ENCODE measurements at regions not wholly inside any gene's neighbourhood (a gene's known extent, or its start where the extent isn't known, plus 50 kb on each side); places are given as distances from the start of the nearest gene placed in this dataset.

GRCh38 chr5:135248801-135249231 is 150.2 kb downstream of the MACROH2A1 start:
- 98% methylated on average over 7 of the region's 8 CpGs; no CpG with 5 or more reads in 1 of the 2 donors for WGBS, 2 donors (ENCODE audit: low coverage in 1 of 2)
- ATAC-seq = no peak
- TF ChIP-seq CTCF (IDR thresholded peaks at IDR 0.05) = no peak
- no peak for TF ChIP-seq POLR2AphosphoS5 (IDR thresholded peaks at IDR 0.05)
- TF ChIP-seq EP300 (IDR thresholded peaks at IDR 0.05) = no peak
- no peak overlapping the region for H3K4me3 ChIP-seq
- no peaks in the 10 kb centered on the region for H3K27me3 ChIP-seq
- no peaks in the 10 kb centered on the region for H3K36me3 ChIP-seq
- no peaks in the 10 kb centered on the region for H3K9me3 ChIP-seq
- H3K27ac ChIP-seq = no peak overlapping the region
- H3K4me1 ChIP-seq = peaks cover 0 to 47% (median 1%) of the 10 kb centered on the region in 3 donors

GRCh38 chr5:135246923-135247795 is 151.9 kb downstream of the MACROH2A1 start:
- ATAC-seq = no peak
- H3K36me3 ChIP-seq = no peaks in the 10 kb centered on the region
- no peak overlapping the region for H3K27ac ChIP-seq

GRCh38 chr5:135246605-135246922 is 152.5 kb downstream of the MACROH2A1 start:
- TF ChIP-seq POLR2A (IDR thresholded peaks at IDR 0.05) (no peak), CTCF (IDR thresholded peaks at IDR 0.05) (no peak), POLR2AphosphoS5 (IDR thresholded peaks at IDR 0.05) (no peak), EP300 (IDR thresholded peaks at IDR 0.05) (no peak)
- ATAC-seq = no peak
- H3K9me3 ChIP-seq = no peaks in the 10 kb centered on the region
- no peaks in the 10 kb centered on the region for H3K36me3 ChIP-seq
- peaks cover 4 to 70% (median 21%) of the 10 kb centered on the region in 3 donors for H3K4me1 ChIP-seq
- H3K27me3 ChIP-seq = no peaks in the 10 kb centered on the region
- H3K27ac ChIP-seq = no peak overlapping the region
- no peak overlapping the region for H3K4me3 ChIP-seq
- 48 to 67% methylated on average over 3 to 5 of the region's 5 CpGs for WGBS, 2 donors (ENCODE audit: low coverage in 1 of 2)

More at GRCh38 chr5:135246923-135247795, 151.9 kb downstream of the MACROH2A1 start:
- WGBS, 2 donors (ENCODE audit: low coverage in 1 of 2) = 47 to 92% methylated on average over 2 to 12 of the region's 28 CpGs
- Histone ChIP-seq H3K9me3 (no peaks in the 10 kb centered on the region), H3K27me3 (no peaks in the 10 kb centered on the region), H3K4me1 (peaks cover 4 to 64% (median 18%) of the 10 kb centered on the region in 3 donors), H3K4me3 (no peak overlapping the region)
- TF ChIP-seq EP300 (IDR thresholded peaks at IDR 0.05) (no peak), CTCF (IDR thresholded peaks at IDR 0.05) (no peak), POLR2AphosphoS5 (IDR thresholded peaks at IDR 0.05) (peak; percentile 81), POLR2A (IDR thresholded peaks at IDR 0.05) (no peak)

- ATAC-seq = no peak
- TF ChIP-seq POLR2A (IDR thresholded peaks at IDR 0.05) (no peak), EP300 (IDR thresholded peaks at IDR 0.05) (no peak), POLR2AphosphoS5 (IDR thresholded peaks at IDR 0.05) (no peak), CTCF (IDR thresholded peaks at IDR 0.05) (no peak)
- no peaks in the 10 kb centered on the region for H3K27me3 ChIP-seq
- no peak overlapping the region for H3K27ac ChIP-seq
- no peaks in the 10 kb centered on the region for H3K9me3 ChIP-seq
- H3K4me1 ChIP-seq = peaks cover 4 to 75% (median 21%) of the 10 kb centered on the region in 3 donors
- H3K4me3 ChIP-seq = no peak overlapping the region
- 39 to 74% methylated on average over 3 to 7 of the region's 8 CpGs for WGBS, 2 donors (ENCODE audit: low coverage in 1 of 2)
- no peaks in the 10 kb centered on the region for H3K36me3 ChIP-seq
These were observed 153.2 kb downstream of the MACROH2A1 start for GRCh38 chr5:135245521-135246499.

Measured in gastroesophageal sphincter (tissue), 4 donors.